Panc1 (cell line): ENCODE measurements at regions not wholly inside any gene's neighbourhood (a gene's known extent, or its start where the extent isn't known, plus 50 kb on each side); places are given as distances from the start of the nearest gene placed in this dataset.
"Not testable (repeated sequence)": the region's sequence is repeated elsewhere in the genome, so short reads cannot be mapped to it uniquely, and the experiment has no call there.

Source experiments
- CTCF ChIP-seq: fragments of 450-650 bp; IDR thresholded peaks from 2 replicates; pipeline ENCODE4 v1.5.1; 2017; ENCODE audit warnings: mild to moderate bottlenecking
- POLR2AphosphoS5 ChIP-seq: IDR thresholded peaks from 2 replicates; pipeline ENCODE4 v1.6.1; 2012; ENCODE audit warnings: mild to moderate bottlenecking, low read depth, low read length, moderate library complexity
- REST ChIP-seq, 2 experiments: IDR thresholded peaks; 2 replicates each; pipeline ENCODE4 v1.6.1; 2011 to 2012; ENCODE audit warnings: low read depth in 2 of 2, control low read depth in 1 of 2, low read length in 1 of 2, mild to moderate bottlenecking in 1 of 2, moderate library complexity in 1 of 2; ENCODE audit not compliant: insufficient read depth in 1 of 2
- SIN3A ChIP-seq: IDR thresholded peaks from 2 replicates; pipeline ENCODE4 v1.6.1; 2012; ENCODE audit warnings: low read depth, mild to moderate bottlenecking, low read length, moderate library complexity, borderline replicate concordance; ENCODE audit not compliant: insufficient read depth
- TCF7L2 ChIP-seq: IDR thresholded peaks from 2 replicates; pipeline ENCODE4 v1.6.1; 2011; ENCODE audit warnings: mild to moderate bottlenecking, low read depth, low read length, inconsistent platforms

GRCh38 chr6:27830600-27831433 lies 81.4 kb downstream of the OR2B2 start:
- TF ChIP-seq POLR2AphosphoS5; CTCF; REST (IDR thresholded peaks at IDR 0.05; ENCODE audit: insufficient read depth in 1 of 2, low read depth in 2 of 2, low read length in 1 of 2); SIN3A; TCF7L2: not testable (repeated sequence)
